HG03521 (cell line): ENCODE measurements at regions not wholly inside any gene's neighbourhood (a gene's known extent, or its start where the extent isn't known, plus 50 kb on each side); places are given as distances from the start of the nearest gene placed in this dataset.
"Not testable (repeated sequence)": the region's sequence is repeated elsewhere in the genome, so short reads cannot be mapped to it uniquely, and the experiment has no call there.

ENCODE experiments used
- ATAC-seq: cut with Tn5 transposase; IDR thresholded peaks from one replicate; pipeline ENCODE4 v1.9.1; 2021; ENCODE audit warnings: mild to moderate bottlenecking, moderate library complexity; ENCODE audit not compliant: unreplicated experiment

DNA sequence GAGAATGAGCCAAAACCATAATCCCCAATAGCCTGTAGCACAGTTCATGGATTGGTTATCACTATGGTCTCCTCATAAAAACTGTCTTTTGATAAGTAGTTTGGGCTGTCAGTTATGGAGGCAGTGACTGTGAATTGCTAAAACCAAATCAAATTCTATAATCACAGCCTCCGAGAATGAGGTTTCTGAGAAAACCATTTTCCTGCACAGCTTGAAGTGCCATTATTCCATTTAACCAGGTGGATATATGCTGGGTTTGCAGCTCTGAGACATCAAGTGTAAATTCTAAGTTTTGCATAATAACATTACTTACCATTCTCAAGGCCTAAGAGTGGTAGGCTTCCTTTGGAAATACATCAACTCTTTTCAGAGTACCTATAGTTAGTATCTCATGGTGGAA lies 485.4 kb downstream of the FRK start:
- no peak for ATAC-seq

DNA sequence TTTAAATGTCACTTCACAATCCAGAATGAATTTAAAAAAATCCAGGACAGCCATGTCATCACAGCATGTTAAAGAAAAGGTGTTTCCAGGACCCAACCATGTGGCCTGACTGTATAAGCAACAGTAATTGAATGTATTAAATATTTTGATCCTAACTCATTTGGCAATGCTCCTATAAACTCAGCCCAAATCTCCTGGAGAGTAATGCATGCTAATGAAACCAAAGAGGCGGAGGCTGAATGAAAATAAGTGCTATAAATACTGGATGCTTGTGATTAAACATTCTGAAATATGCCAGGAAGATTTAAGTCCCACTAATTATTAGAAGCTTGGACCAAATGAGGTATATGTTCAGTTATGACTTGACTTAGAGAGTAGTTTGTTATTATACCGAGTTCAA lies 486.8 kb downstream of the FRK start:
- no peak for ATAC-seq

DNA sequence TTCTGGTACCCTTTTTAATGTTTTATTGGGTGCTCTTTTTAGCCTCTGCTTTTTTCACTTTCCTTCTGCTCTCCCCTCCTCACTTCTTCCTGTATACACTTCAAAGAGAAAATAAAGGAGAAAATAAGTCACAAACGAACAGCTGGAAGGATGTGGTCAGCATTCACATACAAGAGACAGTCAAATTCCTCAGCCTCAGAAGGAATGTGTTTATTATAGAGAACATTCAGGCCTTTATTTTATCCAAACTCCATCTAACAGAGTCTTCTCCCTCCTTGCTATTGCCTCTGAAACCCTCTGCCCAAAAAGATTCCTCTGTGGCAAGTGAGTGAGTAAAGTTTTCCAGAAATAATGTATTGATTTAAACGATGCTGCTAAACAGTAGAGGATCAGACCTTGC lies 490.4 kb downstream of the FRK start:
- no peak for ATAC-seq

DNA sequence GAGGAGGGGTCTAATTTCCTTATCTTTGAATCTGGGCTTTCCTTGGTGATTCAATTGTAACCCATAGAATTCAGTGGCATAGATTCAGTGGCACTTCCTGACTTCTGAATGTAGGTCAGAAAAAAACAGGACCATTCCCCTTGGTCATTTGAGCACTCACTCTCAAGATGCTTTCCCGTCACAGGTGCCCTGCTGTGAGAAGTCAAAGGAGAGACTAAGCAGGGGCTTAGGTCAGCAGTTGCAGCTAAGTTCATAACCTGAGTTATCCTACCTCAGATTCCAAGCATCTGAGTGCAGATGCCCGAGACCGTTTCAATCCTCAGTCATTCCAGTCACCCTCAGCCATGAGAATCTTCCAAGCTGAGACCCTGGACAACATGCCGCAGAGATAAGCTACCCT lies 506.6 kb downstream of the FRK start:
- no peak for ATAC-seq

DNA sequence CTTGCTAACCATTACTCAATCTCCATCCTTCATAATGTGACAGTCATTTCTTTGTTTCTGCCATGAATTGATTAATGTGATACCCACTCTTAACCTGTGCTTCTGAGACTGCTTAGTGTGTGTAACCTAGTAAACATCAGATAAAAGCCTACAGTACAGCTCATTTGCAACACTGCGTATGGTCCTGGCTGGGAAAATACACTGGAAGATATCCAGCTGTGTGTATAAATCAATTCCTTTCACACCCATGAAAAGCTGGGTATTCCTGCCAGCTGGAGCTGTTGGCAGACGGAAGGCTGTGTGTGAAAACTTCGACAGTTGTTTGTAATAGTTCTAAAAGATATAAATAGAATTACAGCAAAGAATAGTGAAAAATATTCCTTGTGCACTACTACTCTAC lies 509.2 kb downstream of the FRK start:
- ATAC-seq: no peak

DNA sequence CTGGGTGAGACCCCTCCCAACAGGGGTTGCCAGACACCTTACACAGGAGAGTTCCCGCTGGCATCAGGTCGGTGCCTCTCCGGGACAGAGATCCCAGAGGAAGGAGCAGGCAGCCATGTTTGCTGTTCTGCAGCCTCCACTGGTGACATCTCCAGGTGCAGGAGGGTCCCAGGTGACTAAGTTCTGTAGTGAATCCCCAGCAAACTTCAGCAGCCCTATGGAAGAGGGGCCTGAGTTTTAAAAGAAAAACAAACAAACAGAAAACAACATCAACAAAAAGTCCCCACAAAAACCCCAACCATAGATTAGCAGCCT lies 515.1 kb downstream of the FRK start:
- ATAC-seq: no peak

DNA sequence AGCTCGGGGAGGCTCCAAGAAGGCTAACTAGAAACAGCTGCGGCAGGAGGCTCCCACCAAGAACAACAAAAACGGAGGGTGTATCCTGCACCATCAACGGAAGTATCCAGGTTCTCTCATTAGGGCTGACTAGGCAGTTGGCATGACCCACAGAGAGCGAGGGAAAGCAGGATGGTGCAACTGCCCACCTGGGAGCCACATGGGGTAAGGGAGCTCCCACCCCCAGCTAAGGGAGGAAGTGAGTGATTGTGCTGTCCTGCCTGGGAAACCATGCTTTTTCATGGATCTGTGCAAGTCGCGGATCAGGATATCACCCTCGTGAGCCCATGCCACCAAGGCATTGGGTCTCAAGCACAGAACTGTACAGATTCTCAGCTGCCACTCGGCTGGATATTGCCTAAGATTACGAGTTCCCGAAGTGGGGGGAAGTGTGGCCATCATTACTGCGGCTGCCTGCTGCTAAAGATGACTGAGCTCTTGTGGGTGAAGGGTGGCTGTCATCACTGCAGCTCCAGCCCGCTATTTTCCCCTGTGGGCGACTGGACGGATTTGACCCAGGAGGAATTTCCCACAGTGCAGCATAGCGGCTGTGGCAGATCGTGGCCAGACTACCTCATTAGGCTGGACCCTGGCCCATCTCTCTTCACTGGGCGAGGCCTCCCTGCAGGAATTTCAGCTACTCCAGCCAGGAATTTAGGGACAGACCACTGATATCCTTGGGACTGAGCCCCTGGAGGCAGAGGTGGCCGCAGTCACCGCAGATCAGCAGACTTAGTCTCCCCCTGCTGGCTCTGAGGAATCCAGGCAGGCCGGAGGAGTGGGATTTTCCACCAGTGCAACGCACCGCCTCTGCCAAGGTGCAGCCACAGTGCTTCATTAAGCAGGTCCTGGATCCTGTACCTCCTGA lies 515.7 kb downstream of the FRK start:
- ATAC-seq: no peak

DNA sequence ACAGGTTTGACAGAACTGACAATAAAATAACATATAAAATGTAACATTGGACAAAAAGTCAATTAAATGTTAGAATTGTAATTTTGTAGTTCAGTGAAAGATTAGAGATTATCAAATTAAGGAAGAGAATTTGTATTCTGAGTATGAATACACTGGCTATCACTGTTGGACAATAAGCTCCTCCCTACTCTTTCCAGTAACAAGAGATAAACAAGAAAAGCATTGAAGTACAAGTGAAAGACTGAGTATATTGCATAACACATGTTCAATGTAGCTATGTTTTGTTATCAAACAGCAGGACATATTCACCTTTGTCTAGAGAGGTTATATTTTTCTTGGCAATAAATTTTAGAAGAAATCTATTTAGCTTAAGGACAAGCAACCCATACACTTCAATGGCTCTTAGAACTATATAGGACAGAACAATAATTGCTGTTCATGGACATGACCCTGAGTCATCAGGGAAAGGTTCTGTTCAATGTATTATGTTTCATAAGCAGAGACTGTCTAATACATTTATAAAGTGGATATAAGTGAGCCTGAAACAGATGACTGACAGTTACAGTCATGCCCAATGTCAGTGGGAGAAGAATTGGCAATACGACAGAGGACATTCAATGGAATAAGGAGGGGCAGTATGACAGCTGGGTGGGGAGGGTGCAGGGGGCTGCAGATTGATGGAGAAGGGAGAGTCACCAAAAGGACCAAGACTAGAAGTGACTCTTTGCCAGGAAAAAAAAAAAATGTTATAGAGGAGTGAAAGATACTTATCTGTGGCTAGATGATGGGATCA lies 520.4 kb downstream of the FRK start:
- ATAC-seq: no peak

DNA sequence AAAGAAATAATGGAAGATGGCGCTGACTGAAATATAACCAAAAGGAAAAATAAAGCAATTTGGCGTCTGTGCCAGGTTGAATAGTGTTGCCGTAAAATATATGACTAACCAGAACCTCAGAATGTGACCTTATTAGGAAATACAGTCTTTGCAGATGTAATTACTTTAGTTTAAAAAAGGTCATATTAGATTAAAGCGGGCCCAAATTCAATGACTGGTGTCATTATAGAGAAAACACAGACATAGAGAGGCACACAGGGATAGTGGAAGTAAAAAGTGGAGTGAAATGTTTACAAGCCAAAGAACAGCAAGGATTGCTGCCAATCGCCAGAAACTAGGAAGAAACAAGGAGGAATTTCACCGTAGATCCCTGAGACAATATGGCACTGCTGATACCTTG lies 521.2 kb downstream of the FRK start:
- no peak for ATAC-seq

DNA sequence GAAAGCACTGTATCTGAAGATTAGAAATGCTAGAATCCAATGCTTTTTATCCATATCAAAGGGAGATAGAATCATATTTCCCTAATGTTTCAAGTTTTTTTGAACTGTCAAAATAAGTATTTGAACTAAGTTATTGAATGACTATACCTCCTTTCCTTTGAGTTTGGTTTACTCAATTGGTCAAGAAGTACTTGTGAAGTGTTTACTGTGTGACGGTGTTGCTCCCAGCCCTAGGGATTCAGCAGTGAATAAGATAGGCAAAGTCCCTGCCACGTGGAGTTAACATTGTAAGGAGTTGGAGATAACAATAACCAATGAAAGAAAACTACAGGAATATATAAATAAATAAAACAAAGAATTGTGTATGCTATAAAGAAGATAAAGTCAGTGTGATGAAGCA lies 535.9 kb downstream of the FRK start:
- ATAC-seq: no peak

DNA sequence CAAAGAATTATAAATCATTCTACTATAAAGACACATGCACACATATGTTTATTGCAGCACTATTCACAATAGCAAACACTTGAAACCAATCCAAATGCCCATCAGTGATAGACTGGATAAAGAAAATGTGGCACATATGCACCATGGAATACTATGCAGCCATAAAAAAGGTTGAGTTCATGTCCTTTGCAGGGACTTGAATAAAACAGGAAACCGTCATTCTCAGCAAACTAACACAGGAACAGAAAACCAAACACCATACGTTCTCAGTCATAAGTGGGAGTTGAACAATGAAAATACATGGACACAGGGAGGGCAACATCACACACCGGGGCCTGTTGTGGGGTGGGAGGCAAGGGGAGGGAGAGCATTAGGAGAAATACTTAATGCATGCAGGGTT lies 538.9 kb downstream of the FRK start:
- not testable (repeated sequence) for ATAC-seq

DNA sequence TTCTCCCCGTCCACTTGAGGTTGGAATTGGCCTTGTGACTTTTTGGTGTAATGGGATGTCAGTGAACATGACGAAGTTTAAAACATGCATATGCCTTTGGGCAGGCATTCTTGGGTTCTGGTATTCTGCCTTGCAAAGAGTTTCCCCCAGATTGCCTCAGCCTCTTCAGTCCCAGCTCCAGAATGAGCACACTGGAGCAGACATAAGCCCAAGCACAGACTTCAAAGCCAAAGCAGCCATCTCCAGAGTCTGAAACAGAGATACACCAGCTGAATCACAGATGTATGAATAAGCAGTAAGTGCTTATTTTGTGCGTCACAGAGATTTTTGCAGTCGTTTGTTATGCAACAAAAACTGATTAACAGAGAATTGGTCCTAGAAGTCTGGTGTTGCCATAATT lies 546.0 kb downstream of the FRK start:
- no peak for ATAC-seq

DNA sequence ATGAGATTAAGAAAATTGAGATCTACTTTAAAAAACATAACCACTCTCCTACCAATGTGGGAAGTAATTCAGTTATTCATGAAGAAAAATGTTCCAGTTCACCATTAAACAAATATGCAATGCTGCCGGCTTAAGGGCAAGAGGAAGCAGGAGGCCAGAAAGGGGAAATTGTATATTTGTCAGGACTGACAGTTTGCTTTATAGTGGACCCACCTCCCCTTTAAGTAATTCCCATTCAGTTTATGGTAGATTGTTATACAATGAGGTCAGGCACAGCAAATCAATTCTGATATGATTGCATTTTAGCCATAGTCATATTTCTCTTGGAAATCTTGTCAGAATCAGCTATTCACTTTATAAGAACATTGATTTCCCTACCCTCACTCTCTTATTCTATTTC lies 547.8 kb downstream of the FRK start:
- ATAC-seq: no peak

DNA sequence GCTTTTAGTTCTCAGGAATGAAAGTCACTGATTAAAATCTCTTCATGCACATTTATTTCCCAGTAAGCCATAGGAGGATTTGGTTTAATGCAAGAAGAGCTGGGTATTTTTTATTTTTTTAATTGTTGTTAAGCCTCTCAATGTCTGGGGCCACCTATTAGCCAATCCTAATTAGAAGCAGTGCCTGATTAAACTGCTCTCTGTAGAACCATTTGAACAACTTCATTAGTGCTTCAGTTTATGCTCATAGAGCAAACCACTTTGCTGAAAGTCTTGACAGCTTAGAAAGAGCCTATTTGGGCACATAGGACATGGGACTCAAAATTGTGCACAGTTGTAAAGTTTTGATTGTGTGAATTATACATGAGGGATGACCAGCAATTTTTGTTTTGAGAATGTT lies 548.9 kb downstream of the FRK start:
- ATAC-seq: no peak

DNA sequence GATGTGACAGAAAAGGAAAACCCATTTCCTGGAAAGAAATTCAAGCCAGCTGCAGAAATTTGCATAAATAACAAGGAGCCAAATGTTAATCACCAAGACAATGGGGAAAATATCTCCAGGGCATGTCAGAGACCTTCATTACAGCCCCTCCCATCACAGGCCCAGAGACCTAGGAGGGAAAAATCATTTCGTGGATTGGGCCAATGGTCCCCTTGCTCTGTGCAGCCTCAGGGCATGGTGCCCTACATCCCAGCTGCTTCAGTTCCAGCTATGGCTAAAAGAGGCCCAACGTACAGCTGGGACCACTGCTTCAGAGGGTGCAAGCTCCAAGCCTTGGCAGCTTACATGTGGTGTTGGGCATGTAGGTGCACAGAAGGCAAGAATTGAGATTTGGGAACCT lies 558.3 kb downstream of the FRK start:
- not testable (repeated sequence) for ATAC-seq

DNA sequence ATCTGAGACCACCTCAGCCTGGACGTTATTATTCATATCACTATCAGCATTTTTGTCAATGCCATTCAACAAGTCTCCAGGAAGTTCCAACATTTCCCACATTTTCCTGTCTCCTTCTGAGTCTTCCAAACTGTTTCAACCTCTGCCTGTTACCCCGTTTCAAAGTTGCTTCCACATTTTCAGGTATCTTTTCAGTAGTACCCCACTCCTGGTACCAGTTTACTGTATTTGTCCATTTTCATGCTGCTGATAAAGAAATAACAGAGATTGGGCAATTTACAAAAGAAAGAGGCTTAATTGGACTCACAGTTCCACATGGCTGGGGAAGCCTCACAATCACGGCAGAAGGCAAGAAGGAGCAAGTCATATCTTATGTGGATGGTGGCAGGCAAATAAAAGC lies 565.5 kb downstream of the FRK start:
- ATAC-seq: no peak

DNA sequence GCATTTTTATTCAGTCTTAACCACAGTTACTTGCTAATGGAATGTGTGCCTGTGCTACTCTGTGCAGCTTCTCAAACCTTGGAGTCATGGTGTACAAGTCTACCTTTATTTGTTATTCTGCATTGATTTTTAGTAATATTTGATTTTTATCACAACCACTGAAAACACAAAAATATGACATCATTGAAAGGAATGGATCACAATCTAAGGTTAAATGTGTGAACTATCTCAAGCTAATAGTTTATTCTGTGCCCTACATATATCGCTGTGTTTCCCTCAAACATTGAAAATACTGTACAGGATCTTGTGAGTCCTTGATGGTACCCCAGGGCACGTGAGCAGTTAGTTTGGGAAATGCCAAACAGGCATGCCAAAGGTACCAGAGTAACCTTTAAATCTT lies 573.4 kb downstream of the FRK start:
- no peak for ATAC-seq

DNA sequence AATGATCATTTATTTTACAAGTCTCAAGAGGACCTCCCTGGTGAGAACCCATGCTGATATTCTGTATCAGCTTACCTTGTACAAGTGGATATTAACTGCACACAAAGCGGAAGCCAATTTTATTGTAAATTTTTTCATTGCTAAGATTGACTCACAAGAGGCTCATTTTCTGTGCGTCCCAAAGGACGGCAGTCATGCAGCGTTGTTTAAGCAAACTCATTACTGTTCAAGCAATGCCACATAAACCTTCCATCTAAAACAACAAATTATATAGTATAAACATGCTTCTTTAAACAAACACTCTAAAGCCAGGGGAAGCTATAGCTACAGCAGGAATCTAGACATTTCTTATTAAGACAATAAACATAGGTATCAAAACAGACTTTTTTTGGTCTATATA lies 575.3 kb downstream of the FRK start:
- ATAC-seq: no peak

DNA sequence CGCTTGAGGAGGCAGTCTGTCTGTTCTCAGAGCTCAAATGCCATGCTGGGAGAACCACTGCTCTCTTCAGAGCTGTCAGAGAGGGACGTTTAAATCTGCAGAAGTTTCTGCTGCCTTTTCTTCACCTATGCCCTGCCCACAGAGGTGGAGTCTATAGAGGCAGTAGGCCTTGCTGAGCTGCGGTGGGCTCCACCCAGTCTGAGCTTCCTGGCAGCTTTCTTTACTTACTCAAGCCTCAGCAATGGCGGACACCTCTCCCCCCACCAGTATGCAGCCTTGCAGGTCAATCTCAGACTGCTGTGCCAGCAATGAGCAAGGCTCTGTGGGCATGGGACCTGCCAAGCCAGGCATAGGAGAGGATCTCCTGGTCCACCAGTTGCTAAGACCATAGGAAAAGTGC lies 580.1 kb downstream of the FRK start:
- not testable (repeated sequence) for ATAC-seq

DNA sequence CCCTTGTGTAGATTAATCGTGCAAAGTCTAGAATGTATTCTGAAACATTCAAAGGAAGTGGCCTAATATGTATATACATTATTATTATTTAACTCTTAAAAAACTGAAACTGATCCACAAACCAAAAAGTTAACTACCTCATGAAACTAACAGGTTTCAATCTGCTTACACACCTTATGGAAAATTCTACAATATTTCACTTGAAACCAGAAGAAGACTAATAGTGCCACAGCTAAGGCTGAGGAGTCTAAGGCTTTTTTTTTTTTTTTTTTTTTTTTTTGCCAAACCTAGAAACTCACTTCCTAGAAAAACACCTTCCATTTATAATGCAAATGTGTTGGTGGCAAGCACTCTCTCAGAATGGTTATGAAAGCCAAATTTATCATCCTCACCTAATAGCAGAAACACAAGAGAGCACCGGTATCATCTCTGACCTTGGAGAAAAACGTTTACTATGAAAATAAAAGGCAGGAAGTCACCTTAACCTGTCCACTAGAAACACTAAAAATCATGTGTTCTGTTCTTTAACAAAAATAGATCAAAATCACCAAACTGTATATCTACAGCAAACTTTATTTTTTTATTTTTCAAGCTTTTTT lies 586.1 kb downstream of the FRK start:
- ATAC-seq: no peak

DNA sequence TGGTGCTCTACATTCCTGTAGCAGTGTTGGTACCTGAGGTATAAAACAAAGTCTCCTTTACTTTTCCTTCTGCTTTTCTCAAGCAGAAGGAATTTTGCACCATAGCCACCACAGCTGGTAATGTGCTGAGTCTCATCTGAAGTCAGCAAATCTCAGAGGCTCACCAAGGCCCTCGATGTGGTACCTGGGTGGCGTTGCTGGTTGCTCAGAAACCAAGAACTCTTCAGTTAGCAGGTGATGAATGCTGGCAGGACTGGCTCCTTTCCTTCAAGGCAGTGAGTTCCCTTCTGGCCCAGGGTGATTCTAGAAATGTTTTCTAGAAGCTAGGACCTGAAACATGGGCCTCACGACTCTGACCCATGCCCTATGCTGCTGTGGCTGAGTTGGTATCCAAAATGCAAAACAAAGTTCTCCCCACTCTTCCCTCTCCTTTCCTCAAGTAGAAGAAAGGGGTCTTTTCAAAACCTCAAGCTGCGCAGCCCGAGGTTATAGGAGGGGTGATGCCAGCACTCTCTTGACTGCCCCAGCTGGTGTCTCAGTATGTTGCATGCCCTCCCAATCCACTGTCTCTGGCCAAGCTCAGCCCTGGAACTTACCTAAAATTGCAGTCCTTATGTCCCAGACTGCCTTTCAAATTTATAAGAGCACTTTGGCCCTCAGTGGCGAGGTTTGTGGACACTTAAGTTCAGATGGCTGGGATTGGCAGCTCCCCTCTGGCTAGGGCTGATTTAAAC lies 592.3 kb downstream of the FRK start:
- ATAC-seq: no peak
